SKM-1 (cell line): ENCODE measurements at regions not wholly inside any gene's neighbourhood (a gene's known extent, or its start where the extent isn't known, plus 50 kb on each side); places are given as distances from the start of the nearest gene placed in this dataset.

Experiments used
- DNase-seq: peaks from one replicate; lab custom pipeline; 2025; ENCODE audit not compliant: unreplicated experiment; lab: John Stamatoyannopoulos, UW

- no peak for DNase-seq
These were observed 484.9 kb downstream of the METTL4 start for GRCh38 chr18:2086439-2086838.

GRCh38 chr18:2087877-2088673 lies 483.2 kb downstream of the METTL4 start:
- DNase-seq, result peak; percentile 84

- DNase-seq, result no peak
These were observed 481.9 kb downstream of the METTL4 start for GRCh38 chr18:2089396-2089795.

- no peak for DNase-seq
These were observed 479.4 kb downstream of the METTL4 start for GRCh38 chr18:2091937-2092336.

GRCh38 chr18:2096551-2096950 lies 474.8 kb downstream of the METTL4 start:
- no peak for DNase-seq

GRCh38 chr18:2100694-2101213 lies 470.6 kb downstream of the METTL4 start:
- DNase-seq, result no peak

GRCh38 chr18:2102022-2102421 lies 469.3 kb downstream of the METTL4 start:
- peak; percentile 14 for DNase-seq

- DNase-seq, result no peak
These were observed 468.0 kb downstream of the METTL4 start for GRCh38 chr18:2103299-2103698.

- no peak for DNase-seq
These were observed 466.5 kb downstream of the METTL4 start for GRCh38 chr18:2104620-2105462.

GRCh38 chr18:2108591-2108990 lies 462.7 kb downstream of the METTL4 start:
- no peak for DNase-seq

GRCh38 chr18:2111456-2111855 lies 459.8 kb downstream of the METTL4 start:
- no peak for DNase-seq

GRCh38 chr18:2112435-2113045 lies 458.8 kb downstream of the METTL4 start:
- DNase-seq, result no peak

- no peak for DNase-seq
These were observed 457.0 kb downstream of the METTL4 start for GRCh38 chr18:2114289-2114688.

GRCh38 chr18:2114765-2115164 lies 456.5 kb downstream of the METTL4 start:
- no peak for DNase-seq

- no peak for DNase-seq
These were observed 450.1 kb downstream of the METTL4 start for GRCh38 chr18:2121224-2121623.

- DNase-seq, result no peak
These were observed 448.2 kb downstream of the METTL4 start for GRCh38 chr18:2123077-2123476.

GRCh38 chr18:2134364-2134763 lies 436.9 kb downstream of the METTL4 start:
- no peak for DNase-seq

GRCh38 chr18:2135309-2135708 lies 436.0 kb downstream of the METTL4 start:
- no peak for DNase-seq

- DNase-seq, result no peak
These were observed 432.8 kb downstream of the METTL4 start for GRCh38 chr18:2138552-2138951.

GRCh38 chr18:2139691-2140090 lies 431.6 kb downstream of the METTL4 start:
- no peak for DNase-seq

GRCh38 chr18:2143636-2144035 lies 427.7 kb downstream of the METTL4 start:
- no peak for DNase-seq

GRCh38 chr18:2144811-2145210 lies 426.5 kb downstream of the METTL4 start:
- DNase-seq, result no peak
